HG02970 (cell line): ENCODE measurements at regions not wholly inside any gene's neighbourhood (a gene's known extent, or its start where the extent isn't known, plus 50 kb on each side); places are given as distances from the start of the nearest gene placed in this dataset.

Experiments used
- ATAC-seq: cut with Tn5 transposase; IDR thresholded peaks from one replicate; pipeline ENCODE4 v1.9.1; 2021; ENCODE audit warnings: mild to moderate bottlenecking, moderate library complexity, moderate number of reproducible peaks; ENCODE audit not compliant: unreplicated experiment, low FRiP score

DNA sequence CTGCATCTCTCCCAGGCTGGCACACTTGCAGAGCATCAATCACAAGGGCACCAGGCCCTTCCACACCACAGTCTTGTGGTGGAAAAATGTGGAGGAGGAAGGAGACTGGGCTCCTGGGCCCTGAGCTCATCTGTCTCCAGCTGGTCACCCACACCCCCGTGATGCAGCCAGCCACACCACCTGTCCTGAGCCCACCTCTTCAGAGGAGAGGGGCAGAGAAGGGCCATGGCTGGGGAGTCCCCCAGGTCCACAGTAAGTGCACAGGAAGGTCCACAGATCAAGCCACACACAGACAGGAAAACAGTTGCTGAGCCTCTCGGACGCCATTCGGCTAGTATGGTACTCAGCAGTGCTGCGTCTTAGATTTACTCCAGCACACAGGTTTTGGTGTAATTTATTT, 203.5 kb upstream of the SALL3 start:
- no peak for ATAC-seq

DNA sequence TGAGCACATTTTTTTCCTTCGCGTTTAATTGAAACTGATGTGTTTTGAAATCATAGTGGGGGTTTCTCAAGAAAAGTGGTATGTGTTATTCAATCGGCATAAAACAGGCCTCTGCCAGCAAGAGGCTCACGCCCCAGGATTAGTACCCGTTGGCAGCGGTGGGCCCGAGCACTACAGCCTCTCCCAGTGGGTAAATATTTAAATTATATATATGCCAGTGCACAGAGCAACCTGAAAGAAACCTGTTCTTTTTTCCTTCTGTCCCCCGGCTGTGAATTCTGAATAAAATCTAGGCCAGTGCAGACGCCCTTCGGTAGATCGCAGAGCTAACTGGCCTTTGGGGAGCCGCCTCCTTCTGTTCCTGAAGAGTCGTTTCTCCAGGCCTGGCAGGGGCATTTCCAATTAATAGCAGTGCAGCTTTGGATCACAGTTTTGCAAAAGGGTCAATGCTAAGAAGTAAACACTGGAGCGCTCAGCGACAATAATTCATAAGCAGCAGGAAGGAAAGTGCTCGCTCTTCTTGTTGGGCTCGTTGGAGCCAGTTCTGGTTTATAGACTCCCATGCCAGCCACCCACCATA, 202.8 kb upstream of the SALL3 start:
- ATAC-seq = no peak

DNA sequence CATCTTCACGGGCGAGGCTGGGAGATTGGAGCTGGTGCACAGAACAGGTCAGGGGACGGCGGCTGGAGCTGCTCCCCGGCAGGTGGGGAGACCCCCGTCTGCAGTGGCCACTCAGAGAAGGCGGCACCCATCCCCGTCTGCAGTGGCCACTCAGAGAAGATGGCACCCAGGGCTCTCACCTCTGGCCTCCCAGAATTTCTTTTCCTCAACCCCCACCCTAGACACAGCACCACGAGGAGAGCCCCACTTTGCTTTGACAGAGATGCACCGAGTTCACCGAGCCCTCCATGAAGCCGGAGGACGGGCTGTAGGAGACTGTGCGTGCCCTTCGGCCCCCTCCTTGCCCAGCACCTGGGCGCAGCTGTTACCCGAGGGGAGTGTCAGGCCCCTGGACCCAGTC, 201.6 kb upstream of the SALL3 start:
- ATAC-seq = no peak

DNA sequence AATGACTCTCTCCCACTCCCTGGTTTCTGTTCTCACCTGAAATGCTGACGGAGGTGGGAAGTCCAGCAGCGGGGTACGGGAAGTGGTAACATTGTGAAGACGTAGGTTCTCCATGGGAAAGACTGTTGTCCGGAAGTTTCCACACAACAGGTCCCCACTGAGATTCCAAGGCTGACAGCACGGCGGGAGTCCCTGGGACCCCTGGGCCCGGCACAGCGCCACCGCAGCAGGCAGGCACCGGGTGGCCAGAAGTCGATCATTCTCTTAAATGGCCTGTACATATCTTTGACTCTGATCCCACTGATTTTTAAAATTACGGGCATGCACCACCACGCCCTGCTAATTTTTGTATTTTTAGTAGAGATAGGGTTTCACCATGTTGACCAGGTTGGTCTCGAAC, 201.0 kb upstream of the SALL3 start:
- ATAC-seq = no peak

DNA sequence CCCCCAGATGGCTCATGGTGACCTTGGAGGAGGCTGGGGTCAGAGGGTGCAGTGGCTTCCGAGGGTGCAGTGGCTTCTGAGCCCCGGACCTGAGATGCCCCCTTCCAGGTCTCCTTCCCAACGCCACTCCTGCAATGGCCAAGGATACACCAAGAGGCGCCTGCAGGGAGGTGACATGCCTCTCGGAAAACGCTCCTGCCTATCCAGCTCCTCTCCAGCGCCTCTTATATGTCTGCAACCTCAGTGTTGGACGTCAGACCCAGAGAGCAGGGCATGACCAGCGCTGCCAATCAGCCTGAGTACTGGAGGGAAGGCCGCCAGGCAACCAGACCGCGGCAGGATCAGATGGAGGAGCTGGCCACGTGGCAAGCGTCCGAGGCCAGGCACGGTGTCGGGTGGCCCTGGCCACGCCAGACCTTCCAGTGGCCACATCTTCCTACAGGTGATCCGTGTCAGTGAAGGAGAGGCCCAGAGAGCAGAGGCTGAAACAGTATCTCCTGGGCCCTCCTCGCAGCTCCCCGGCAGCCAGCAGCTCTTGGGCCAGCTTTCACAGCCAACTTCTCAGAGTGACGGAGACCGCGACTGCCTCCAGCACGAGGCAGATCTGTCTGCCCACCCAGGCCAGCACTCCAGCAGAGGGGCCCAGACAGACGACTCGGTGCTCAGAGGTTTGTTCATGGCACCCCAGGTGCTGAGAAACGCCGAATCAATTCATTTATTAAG, 199.5 kb upstream of the SALL3 start:
- no peak for ATAC-seq

DNA sequence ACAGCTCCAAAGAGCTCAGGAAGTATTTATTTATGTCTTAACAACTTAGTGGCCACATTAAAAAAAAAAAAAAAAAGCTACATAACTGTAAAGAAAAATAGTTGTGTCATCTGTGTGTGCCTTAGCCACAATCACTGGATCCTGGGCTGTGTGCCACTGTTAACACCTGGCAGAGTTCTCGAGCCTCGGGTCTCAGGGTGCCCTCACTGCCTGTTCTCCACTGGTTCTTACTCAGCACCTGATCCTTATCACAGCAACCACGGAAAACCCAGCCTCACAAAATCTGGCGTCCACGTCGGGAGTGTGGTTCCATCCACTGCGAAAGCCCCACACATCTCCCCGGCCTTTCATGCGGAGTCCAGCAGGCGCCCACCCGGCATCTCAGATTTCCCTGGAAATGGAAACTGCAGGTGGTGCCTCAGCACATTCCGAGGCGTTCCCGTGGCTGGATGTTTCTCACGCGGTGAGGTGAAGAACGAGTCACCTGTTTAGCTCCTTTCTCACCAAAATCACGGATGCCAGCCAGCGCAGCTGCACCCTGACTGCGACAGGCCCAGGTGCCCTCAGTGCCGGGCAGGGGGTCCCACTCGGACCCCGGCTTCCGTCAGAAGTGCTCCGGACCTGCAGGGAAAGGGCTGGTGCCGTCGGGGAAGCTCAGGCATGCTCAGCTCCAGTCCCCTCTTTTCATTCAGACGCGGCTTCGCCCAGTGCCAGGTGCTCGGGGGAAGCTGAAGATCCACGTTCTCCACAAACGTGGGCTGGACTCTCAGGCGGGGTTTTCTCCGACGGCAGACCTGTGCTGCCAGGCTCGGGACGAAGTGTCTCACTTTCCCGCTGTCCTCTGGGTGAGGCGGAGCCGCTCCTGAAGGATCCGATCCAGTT, 198.7 kb upstream of the SALL3 start:
- no peak for ATAC-seq

DNA sequence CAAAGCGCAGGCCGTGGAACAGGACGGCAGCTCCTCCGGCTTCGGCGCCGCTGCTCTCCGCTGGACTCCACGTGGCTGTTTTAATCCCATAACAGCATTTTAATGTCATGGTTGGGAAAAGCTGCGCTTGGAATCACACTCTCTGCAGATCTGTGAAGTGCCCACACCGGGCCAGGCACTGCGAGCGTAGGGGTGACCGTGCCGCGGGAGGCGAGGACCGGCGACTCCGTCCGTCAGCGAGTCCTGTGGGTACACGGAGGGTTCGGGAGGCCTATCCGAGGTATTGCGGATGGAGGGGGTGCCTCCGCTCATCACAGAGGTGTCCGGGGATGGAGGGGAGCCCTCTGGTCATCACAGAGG, 198.0 kb upstream of the SALL3 start:
- no peak for ATAC-seq

DNA sequence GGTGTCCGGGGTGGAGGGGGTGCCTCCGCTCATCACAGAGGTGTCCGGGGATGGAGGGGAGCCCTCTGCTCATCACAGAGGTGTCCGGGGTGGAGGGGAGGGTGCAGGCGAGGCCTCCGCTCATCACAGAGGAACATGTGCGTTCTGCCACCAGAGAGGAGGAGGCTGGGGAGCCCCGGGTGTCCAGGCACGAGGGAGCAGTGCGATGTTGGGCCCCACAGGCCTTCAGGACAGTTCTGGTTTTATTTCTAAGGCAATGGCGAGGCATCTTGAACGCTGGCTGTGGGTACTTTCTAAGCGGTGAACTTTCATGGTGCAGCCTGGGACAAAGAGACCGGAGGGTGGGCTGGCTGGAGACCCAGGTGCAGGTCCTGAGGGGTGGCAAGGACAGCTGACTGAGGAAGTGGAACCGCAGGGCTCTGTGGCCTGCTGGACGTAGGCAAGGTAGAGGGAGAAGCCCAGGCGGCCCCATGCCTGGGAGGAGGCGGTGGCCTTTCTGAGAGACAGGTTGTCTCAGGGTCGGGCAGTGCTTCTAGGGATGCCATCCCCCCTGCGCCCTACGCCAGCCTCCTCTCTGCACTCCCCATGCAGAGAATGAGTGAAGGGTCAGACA, 196.6 kb upstream of the SALL3 start:
- ATAC-seq = no peak

DNA sequence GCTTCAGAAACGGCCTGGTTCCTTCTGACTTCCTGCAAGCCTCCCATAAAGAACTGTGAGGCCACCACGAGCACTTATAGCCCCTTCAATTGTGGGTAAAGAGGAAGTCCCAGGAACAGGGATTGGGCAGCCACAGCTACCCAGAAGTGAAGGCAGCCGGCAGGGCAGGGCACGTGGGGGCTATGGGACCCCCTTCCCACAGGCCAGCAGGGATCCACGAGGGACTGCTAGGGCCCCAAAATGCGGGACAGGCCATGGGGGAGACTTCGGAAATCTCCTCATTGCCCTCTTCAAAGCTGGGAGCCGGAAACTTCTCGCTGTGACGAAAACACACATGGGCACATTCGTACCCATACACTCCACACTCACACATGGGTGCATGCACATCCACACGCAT, 196.1 kb upstream of the SALL3 start:
- no peak for ATAC-seq

DNA sequence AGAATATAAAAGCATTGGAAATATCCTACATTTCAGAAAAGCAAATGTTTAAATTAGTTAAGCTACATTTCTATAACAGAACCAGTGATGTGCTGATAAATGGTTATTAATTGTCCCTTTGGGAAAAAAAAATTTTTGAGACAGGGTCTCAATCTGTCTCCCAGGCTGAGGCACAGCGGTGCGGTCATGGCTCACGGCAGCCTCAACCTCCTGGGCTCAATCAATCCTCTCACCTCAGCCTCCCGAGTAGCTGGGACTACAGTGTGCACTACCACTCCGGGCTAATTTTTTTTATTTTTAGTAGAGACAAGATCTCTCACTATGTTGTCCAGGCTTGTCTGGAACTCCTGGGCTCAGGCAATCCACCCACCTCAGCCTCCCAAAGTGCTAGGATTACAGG, 194.8 kb upstream of the SALL3 start:
- no peak for ATAC-seq

DNA sequence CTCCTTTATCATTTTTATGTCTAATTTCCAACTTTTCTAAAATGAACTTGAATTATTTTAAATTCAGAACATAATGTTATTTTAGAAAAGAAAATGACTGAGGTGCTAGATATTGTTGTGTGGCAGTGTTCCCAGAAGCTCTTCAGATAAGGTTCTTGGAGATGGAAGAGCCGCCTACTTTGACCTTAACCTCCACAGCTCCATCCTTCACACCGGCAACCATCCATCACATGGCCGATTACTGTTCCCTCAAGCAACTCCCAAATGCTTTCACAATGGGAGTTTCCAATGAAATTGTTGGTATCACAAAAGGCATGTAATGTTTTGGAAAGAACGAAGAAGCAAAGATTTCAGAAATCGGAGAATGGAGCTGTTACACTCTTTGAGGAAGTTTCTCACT, 193.9 kb upstream of the SALL3 start:
- ATAC-seq = no peak

DNA sequence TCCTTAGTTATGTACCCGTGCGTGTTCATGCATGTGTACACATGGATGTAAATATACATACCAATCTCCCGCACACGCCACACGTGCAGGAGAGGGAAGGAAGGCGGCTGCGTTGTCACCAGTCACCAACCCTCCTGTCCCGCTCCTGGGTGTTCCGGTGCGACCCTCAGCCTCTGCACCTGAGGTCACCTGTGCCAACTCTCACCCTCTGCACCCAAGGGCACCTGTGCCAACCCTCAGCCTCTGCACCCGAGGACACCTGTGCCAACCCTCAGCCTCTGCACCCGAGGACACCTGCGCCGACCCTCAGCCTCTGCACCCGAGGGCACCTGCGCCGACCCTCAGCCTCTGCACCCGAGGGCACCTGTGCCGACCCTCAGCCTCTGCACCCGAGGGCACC, 192.8 kb upstream of the SALL3 start:
- ATAC-seq = no peak

DNA sequence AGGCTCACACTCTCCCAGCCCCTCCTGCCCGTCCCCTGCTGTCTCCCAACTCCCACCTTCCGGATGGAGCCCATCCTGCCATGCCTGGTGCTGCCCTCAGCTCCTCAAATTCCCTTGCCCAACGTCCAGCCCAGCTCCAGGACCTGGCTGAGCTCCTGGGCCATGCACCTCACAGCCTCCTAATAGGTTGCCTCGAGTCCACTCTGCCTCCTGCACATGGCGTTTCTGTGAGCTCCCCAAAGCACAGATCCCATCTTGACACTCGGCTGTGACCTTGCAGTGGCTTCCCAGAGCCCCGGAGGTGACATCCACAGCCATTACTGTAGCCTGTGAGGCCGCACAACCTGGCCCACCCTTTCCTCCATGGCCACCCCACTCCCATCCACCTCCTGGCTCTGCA, 191.9 kb upstream of the SALL3 start:
- no peak for ATAC-seq

DNA sequence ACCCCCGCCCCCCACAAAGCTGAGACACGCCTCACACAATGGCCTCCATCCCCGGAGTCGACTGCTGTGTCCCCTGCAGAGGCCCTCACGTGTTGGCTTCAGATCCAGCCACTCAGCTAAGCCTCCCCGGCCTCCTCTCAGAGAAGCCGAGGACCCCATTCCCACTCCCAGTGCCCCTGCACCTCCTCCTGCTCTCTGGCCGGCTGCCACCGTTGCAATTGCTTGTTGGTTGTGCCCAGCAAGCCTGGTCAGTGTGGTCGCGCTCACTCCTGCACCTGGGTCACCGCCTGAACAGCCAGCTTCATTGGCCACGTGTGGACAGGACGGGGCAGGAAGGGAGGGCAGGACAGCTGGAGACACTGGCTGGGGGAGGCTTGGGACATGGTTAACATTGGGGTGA, 191.5 kb upstream of the SALL3 start:
- ATAC-seq = no peak

DNA sequence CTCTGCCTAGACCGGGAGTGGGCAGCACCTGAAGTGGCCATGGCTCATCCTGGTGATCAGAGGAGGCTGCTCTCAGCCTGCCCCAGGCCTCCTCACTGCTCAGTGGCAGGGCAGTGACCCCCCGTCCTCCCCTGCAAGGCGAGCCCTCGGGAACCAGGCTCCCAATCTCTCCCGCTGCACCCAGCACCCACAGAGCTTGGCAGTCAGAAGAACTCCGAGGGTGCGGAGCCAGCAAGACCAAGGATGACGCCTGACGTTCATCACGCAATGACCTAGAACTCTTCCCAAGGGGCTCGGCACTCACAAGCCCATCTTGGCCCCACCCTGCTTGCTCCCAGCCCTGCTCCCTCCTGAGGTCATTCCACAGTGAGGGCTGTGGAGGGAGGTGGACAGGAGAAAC, 189.8 kb upstream of the SALL3 start:
- no peak for ATAC-seq

DNA sequence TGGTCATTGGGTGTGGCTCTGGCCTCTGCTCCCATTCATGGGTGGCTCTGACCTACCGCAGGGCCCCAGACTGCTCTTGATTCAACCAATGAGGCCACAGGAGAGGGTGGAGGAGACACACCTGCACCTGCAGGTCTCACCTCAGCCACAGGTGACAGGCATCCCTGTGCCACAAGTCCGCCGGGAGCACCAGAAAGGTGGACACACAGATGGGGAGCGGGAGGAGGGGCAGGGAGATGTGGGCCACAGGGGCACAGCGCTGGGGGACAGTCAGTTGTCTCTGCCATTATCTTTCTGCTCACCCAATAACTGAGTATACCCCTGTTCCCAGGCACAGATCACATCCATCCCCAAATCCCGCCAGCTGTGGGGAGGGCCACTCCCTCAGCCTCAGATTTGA, 189.1 kb upstream of the SALL3 start:
- ATAC-seq = no peak

DNA sequence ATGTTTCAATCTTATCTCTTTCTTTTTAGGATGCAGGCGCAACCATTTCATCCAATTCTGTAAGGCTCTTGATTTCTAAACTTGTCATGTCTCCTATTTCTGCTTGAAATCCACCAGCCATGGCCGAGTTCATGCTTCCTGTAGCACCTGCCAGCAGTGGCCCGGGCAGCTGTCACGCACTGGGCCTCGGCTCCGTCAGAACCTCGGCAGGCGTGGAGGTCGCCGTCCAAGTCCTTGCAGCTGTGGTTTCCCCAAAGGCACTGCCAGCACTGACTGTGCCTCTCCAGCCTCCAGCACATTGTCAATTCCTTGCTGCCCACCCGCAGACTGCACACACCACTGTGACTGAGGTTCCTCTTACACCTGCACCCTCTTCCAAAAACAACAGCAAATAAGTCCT, 188.7 kb upstream of the SALL3 start:
- ATAC-seq = no peak

DNA sequence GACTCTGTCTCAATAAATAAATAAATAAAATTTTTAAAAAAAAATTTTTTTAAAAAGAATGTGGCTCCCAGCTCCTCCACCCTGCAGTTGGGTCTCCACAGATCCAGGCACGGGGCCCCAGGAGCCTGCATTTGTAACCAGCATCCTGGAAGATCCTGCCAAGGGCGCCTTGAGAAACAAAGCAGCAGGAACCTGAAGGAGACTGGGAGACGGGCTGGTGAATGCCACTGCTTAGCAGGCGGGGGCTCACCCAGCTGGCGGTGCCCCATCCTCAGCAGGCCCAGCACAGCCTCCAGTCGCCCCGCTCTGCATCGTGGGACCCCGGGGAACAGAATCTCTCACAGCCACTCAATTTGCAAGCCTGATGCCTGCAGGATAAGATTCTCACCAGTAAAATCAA, 187.5 kb upstream of the SALL3 start:
- ATAC-seq = no peak

DNA sequence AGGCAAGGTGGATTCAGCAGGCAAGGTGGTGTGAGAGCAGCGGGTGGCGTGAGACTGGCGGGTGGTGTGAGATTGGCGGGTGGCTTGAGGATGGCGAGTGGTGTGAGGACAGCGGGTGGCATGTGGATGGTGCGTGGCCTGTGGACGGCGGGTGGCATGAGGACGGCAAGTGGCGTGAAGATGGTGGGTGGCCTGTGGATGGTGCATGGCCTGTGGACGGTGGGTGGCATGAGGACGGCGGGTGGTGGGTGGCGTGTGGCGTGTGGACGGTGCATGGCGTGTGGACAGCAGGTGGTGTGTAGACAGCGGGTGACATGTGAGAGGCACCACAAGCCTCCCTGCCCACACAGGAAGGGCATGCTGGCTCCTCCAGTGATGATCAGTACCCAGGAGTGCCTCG, 186.9 kb upstream of the SALL3 start:
- ATAC-seq = no peak

DNA sequence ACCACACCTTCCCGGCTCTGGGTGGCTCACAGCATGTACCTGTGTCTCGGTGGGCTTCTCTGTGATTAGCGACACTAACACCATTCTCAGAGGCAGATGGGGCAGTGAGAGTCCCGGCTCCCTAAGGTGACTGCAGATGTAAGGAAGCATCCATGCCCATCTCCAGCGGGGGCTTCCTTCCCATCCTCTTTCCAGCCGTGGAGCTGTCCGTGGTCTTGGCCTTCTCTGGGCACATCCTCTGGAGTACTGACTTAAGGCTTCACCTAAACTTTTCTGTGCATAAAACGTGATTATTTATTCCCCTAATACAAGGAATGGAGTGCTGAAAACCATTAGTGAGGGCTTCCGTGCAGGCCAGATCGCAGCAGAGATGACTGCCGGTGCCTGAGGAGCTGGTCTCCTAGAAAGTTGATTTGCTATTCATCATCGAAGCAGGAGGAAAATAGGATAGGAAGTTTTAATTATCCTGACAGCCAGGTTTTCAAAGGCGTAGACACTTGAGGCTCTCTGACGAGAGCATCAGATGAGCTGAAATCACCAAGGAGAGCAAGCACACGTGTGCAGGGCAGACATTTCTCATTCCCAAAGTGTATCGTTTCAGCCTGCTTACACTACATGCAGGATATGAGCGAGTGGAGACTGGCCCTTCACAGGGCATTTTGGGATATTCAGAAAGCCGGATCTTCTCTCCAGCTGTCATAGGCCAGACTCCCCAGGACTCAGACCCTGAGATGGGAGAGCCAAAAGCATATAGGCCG, 186.1 kb upstream of the SALL3 start:
- ATAC-seq = no peak

DNA sequence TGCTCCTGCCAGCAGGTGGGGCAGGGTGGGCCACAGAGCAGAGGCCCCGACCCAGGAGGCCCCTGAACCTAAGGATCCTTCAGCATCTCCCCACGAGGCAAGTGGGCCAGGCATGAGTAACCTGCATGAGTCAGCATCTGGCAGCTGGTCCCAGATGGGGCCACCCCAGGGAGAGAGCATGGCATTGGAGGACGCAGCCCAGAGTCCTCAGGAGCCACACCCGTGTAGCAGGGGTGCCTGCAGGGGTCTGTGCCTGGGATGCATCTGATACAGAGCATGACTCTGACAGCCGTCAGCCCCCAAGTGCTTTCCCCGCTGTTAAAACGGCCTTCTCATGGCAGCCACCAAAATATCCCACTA, 185.6 kb upstream of the SALL3 start:
- ATAC-seq = no peak
